SH-SY5Y (cell line): ENCODE measurements at regions not wholly inside any gene's neighbourhood (a gene's known extent, or its start where the extent isn't known, plus 50 kb on each side); places are given as distances from the start of the nearest gene placed in this dataset.

Experiments used
- GATA2 ChIP-seq: IDR thresholded peaks from 2 replicates; pipeline ENCODE4 v1.6.1; 2011; ENCODE audit warnings: mild to moderate bottlenecking, low read depth, low read length
- GATA3 ChIP-seq: IDR thresholded peaks from 2 replicates; pipeline ENCODE4 v1.6.1; 2011; ENCODE audit warnings: low read depth, mild to moderate bottlenecking, low read length, moderate library complexity

DNA sequence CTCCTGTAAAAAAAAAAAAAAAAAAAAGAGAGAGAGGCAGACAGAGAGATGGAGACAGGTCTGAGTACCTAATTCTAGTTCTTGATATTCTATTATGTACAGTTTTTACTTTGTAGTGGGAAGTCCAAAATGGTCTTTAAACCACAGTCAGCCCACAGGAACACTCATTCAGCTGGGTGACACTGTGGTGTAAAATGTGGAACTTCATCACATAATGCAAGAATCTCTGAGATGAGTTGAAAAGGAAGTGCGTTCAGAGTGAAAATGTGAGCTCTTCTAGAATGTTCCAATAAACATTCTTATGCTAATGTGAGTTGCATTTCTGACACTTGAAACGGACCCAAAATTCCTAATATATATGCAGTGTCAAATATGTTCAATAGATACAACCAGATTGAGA, 972.1 kb downstream of the CDH11 start:
- TF ChIP-seq GATA3 (no peak), GATA2 (no peak)

DNA sequence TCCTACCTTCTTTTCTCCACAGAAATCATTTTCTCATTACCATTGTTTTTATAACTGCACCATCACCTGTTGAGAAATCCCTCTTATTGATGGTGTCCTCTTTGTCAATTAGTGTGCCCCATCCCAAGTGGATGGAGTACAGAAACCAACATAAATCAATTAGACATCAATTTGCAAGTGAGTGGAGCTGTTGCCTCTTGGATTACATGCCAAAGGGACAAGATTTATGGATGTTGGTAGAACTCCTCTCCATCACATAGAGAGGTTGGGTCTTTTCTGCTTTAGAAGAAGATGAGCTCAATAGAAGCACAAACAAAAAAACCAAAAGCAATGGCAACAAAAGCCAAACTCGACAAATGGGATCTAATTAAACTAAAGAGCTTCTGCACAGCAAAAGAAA, 973.5 kb downstream of the CDH11 start:
- TF ChIP-seq GATA3 (no peak), GATA2 (no peak)

DNA sequence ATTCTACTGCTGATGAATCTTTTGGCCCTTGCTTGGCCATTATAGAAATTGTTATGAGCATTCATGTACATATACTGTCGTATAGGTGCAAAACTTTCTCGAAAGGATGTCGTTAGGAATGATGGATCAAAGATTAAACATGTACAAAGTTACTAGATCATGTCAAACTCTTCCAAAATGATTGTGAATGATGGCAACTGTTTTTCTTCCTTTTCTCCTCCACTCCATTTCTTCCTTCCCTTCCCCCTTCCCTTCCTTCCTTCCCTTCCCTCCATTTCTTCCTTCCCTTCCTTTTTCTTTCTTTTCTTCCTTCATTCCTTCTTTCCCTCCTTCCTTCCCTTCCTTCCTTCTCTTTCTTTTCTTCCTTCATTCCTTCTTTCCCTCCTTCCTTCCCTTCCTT, 973.9 kb downstream of the CDH11 start:
- no peak for TF ChIP-seq GATA2
- TF ChIP-seq GATA3: no peak

DNA sequence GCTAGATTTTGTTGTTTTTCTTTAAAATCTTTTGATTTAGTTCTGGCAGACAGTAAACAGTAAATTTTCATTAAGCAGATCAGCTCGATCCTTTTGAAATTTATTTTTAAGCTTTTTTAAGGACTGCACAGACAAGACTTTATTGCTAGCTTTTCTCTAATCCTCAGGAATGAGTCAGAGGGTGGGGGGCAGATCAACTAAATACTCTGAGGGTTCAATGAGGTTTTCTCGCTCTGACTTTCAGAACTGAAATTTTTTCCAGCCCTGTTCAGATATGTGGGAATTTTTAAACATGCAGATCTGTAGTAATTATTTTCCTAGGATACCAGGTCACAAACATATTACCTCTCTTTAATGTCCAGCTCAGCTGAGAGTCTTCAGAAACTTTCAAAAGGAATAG, 977.2 kb downstream of the CDH11 start:
- no peak for TF ChIP-seq GATA3
- no peak for TF ChIP-seq GATA2

DNA sequence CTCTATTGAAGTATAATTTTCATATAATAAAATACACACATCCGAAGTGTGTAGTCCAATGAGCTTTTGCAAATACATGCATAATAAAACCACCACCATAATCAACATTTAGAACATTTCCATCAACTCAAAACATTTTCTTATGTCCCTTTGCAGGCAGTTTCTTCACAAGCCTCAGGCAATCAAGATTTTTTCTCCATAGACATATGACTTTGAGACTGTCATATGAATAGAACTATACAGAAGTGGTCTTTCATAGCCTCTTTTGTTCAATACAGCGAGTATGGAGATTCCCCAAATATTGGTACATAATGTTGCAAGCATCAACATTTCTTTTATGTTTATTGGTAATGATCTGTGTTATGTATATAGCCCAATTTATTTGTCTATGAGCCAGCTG, 983.2 kb downstream of the CDH11 start:
- TF ChIP-seq GATA3: no peak
- TF ChIP-seq GATA2: no peak

DNA sequence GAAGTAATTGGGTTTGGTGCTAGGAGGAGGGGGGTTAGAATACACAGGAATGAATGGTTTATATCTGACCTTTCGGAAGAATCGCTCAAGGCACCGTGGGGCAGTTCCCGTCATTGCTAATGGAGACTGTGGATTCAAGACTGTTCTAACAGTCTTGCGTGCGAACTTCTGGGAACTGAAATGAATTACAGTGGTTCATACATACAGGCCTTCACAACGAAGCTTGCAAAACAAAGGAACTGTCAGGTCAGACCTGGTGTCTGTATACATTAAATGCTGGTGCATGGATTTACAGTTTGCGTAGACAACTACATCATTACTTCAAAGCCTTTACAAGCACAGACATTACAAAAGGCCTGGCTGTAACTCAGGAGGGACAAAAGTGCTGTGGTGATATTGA, 983.9 kb downstream of the CDH11 start:
- no peak for TF ChIP-seq GATA2

GRCh38 chr16:64136743-64137142, 985.1 kb downstream of the CDH11 start:
- TF ChIP-seq GATA3: no peak
- no peak for TF ChIP-seq GATA2

- no peak for TF ChIP-seq GATA3
- TF ChIP-seq GATA2: no peak
These were observed 985.5 kb downstream of the CDH11 start for GRCh38 chr16:64136314-64136713.

- no peak for TF ChIP-seq GATA2
- no peak for TF ChIP-seq GATA3
These were observed 988.5 kb downstream of the CDH11 start for GRCh38 chr16:64133366-64133765.

DNA sequence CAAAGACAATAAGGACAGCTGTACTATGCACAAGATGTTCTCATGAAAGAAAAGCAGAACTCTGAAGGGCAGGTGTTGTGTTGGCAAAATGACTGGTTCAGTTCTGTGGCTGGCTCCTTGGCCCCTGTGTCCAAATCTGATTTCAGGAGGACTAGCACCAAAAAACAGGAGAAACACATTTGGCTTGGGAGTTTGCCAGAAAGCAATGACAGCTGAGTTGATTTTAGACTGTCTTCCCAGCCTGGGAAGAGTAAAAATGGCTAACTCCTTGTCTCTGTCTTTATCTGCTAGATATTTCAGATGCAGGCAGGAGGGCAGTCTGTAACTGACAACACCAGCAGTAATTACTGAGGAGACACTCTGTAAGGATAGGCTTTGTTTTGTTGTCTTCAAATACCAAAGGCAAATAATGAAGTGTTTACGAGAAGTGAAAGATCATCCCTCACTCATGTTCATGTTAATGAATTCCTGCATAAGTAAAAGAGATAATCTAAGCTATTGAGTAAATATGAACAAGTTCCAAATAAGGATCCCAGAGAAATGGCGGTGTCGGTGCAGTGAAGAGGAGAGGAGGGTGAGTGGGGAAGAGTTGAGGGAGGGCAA, 989.0 kb downstream of the CDH11 start:
- no peak for TF ChIP-seq GATA2
- TF ChIP-seq GATA3: no peak

DNA sequence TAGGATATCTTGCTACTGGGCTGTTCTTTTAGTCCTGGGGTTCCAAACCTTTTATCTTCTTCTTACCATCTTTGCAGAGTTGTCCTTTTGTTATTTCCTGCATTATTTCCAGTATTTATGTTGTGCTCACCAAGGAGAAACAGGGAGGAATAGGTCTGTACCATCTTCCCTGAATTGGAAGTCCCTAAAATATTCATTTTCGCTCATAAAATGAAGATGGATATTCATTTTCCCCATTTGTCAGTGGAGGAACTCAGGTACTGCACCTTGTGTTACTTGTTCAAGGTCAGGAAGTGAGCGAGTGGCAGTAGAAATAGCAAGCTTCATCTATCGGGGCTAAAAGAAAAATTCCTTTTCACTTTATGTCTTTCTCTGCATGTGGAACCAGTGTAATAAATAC, 989.7 kb downstream of the CDH11 start:
- TF ChIP-seq GATA2: no peak

DNA sequence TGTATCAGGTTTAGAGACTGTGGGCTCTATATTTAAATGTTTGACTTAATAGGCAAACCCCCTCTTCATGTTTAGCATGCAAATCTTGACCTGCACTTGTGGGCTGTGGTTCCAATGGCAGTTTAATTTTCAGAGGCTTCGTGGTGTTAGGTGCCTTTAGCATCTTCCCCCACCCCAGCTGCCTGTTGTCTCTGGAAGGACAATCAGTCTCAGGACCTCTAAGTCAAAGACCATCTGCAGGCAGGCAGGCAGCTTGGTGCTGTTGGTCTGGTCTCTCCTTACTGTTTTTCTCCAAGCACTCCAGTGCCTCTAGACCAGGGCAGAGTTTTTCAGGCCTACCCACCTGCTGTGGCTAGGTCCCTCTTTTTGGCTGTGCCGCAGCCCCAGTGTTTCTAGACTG, 990.4 kb downstream of the CDH11 start:
- TF ChIP-seq GATA2: no peak
- no peak for TF ChIP-seq GATA3

DNA sequence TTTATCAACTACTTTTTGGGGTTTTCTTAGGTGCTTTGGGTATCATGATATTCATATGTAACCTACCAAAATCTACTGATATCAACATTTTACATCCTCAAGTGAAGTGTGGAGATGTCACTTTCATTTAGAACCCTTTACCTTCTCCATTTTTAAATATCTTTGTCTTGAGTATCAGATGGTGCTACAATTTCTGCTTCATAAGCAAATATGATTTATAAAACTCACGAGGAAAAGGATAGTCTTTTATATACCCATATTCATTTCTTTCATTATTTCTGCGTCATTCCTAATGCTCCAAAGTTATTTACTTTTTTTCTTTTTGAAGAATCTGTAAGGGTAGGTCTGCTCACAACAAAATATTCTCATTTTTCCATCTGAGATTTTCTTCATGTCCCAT, 991.7 kb downstream of the CDH11 start:
- TF ChIP-seq GATA3 (no peak), GATA2 (no peak)

DNA sequence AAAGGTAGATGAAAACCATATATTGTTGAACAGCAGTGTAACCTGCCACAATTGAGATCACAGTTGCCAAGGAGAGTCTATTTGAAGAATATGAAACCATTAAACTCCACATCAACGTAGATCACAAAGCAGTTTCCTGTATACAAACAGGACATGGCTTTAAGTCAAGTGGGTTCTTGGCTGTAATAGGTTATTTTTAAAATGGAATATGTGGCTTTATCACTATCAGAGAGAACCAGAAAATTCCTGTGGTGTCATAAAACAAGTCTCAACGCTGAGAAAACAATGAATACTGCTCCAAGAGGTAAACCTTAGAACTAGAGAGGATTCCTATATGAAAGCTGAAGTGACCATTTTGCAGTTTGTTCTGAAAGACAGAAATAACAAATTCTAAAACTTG, 999.7 kb downstream of the CDH11 start:
- no peak for TF ChIP-seq GATA2
- TF ChIP-seq GATA3: no peak

GRCh38 chr16:64121473-64121872, 1000.4 kb downstream of the CDH11 start:
- TF ChIP-seq GATA2: no peak
- no peak for TF ChIP-seq GATA3

- TF ChIP-seq GATA2: 0 out of 2 replicates have a peak, but pooled peaks have one; percentile 13
- TF ChIP-seq GATA3: peak; percentile 70
These were observed 1005.7 kb downstream of the CDH11 start for GRCh38 chr16:64116151-64116550.
